Neural cell (in vitro differentiated cells): ENCODE measurements at regions not wholly inside any gene's neighbourhood (a gene's known extent, or its start where the extent isn't known, plus 50 kb on each side); places are given as distances from the start of the nearest gene placed in this dataset.

ENCODE experiments used
- H2AFZ ChIP-seq: fragments of 200-600, 300-800 bp; sonication (generic), shearing (Covaris generic); 2 replicates; pipeline ENCODE4 v1.6.0; 2014; ENCODE audit warnings: low read depth, mild to moderate bottlenecking, antibody characterized with exemption, low read length, moderate library complexity
- H3F3A ChIP-seq: fragments of 200-600 bp; shearing (Covaris generic); 2 replicates; pipeline ENCODE4 v1.6.1; 2016; ENCODE audit warnings: mild to moderate bottlenecking, moderate library complexity, mixed read lengths, antibody characterized with exemption, low read length; ENCODE audit not compliant: insufficient read depth, poor library complexity, severe bottlenecking
- H3K27ac ChIP-seq: fragments of 200-600, 300-800 bp; sonication (generic), shearing (Covaris generic); 2 replicates; pipeline ENCODE4 v1.5.1; 2014; ENCODE audit warnings: mild to moderate bottlenecking, low read length, moderate library complexity
- H3K27me3 ChIP-seq: fragments of 300-800, 200-600 bp; sonication (generic), shearing (Covaris generic); 2 replicates; pipeline ENCODE4 v1.6.0; 2014; ENCODE audit warnings: mild to moderate bottlenecking, low read depth, low read length, moderate library complexity; ENCODE audit not compliant: insufficient read depth
- H3K36me3 ChIP-seq: fragments of 300-800, 200-600 bp; sonication (generic), shearing (Covaris generic); 2 replicates; pipeline ENCODE4 v1.5.1; 2014; ENCODE audit warnings: mild to moderate bottlenecking, antibody characterized with exemption, low read length, moderate library complexity; ENCODE audit not compliant: insufficient read depth
- H3K4me2 ChIP-seq: fragments of 300-800, 200-600 bp; sonication (generic), shearing (Covaris generic); 2 replicates; pipeline ENCODE4 v1.6.0; 2014; ENCODE audit warnings: mild to moderate bottlenecking, low read length
- H3K4me3 ChIP-seq: fragments of 300-800, 200-600 bp; sonication (generic), shearing (Covaris generic); 2 replicates; pipeline ENCODE4 v1.5.1; 2014; ENCODE audit warnings: mild to moderate bottlenecking, low read length, moderate library complexity
- H3K79me2 ChIP-seq: fragments of 200-600 bp; shearing (Covaris generic); replicated peaks from 2 replicates; pipeline ENCODE4 v1.6.0; 2014; ENCODE audit warnings: mild to moderate bottlenecking, low read length, moderate library complexity; ENCODE audit not compliant: insufficient read depth
- H3K9ac ChIP-seq: fragments of 300-800, 200-600 bp; sonication (generic), shearing (Covaris generic); 2 replicates; pipeline ENCODE4 v1.6.1; 2016; ENCODE audit warnings: mild to moderate bottlenecking, low read length, mixed read lengths
- H3K9me2 ChIP-seq: fragments of 200-600 bp; shearing (Covaris generic); 2 replicates; pipeline ENCODE4 v1.6.1; 2016; ENCODE audit warnings: mild to moderate bottlenecking, low read length, mixed read lengths; ENCODE audit not compliant: insufficient read depth
- H3K9me3 ChIP-seq: fragments of 200-600, 300-800 bp; sonication (generic), shearing (Covaris generic); 2 replicates; pipeline ENCODE4 v1.6.1; 2016; ENCODE audit warnings: mild to moderate bottlenecking, mixed run types, low read length, moderate library complexity, mixed read lengths
- H4K20me1 ChIP-seq: fragments of 200-600 bp; shearing (Covaris generic); 2 replicates; pipeline ENCODE4 v1.6.1; 2016; ENCODE audit warnings: mild to moderate bottlenecking, mixed run types; ENCODE audit not compliant: insufficient read depth
- EP300 ChIP-seq: fragments of 450-650 bp; conservative IDR thresholded peaks from 2 replicates; pipeline ENCODE4 v1.6.1; 2014; ENCODE audit warnings: antibody characterized with exemption, mild to moderate bottlenecking, moderate library complexity; ENCODE audit not compliant: poor library complexity, severe bottlenecking
- EZH2 ChIP-seq: fragments of 200-600, 300-800 bp; shearing (Covaris generic), sonication (generic); IDR thresholded peaks from 2 replicates; pipeline ENCODE4 v1.6.1; 2014; ENCODE audit warnings: antibody characterized with exemption, low read length, borderline replicate concordance, mild to moderate bottlenecking; ENCODE audit not compliant: insufficient read depth, poor library complexity, severe bottlenecking
- MXI1 ChIP-seq: fragments of 450-650 bp; conservative IDR thresholded peaks from 2 replicates; pipeline ENCODE4 v1.6.1; 2014; ENCODE audit warnings: antibody characterized with exemption, mild to moderate bottlenecking; ENCODE audit not compliant: poor library complexity, severe bottlenecking
- POLR2AphosphoS5 ChIP-seq: IDR thresholded peaks from 2 replicates; pipeline ENCODE4 v1.6.1; 2012
- RAD21 ChIP-seq: fragments of 450-650 bp; conservative IDR thresholded peaks from 2 replicates; pipeline ENCODE4 v1.6.1; 2014; ENCODE audit warnings: antibody characterized with exemption, mild to moderate bottlenecking, moderate library complexity
- SMC3 ChIP-seq: fragments of 450-650 bp; conservative IDR thresholded peaks from 2 replicates; pipeline ENCODE4 v1.6.1; 2014; ENCODE audit warnings: antibody characterized with exemption, mild to moderate bottlenecking, moderate library complexity; ENCODE audit not compliant: poor library complexity
- TAF1 ChIP-seq: IDR thresholded peaks from 2 replicates; pipeline ENCODE4 v1.6.1; 2012; ENCODE audit warnings: low read depth
- TF ChIP-seq, protein P1 (sequence below): fragments of 450-650 bp; IDR thresholded peaks from 2 replicates; pipeline ENCODE4 v1.5.1; 2014; ENCODE audit warnings: antibody characterized with exemption, mild to moderate bottlenecking, moderate library complexity; ENCODE audit not compliant: poor library complexity, severe bottlenecking
- TF ChIP-seq, protein P2 (sequence below): IDR thresholded peaks from 2 replicates; pipeline ENCODE4 v1.6.1; 2012; ENCODE audit warnings: borderline replicate concordance

GRCh38 chr2:240364961-240365775 is 70.3 kb upstream of the GPC1 start:
- Histone ChIP-seq H3K27me3 (no peaks in the 10 kb centered on the region), H3K9me3 (peaks cover 15% of the 10 kb centered on the region), H3K9me2 (no peaks in the 10 kb centered on the region), H3K36me3 (no peaks in the 10 kb centered on the region), H2AFZ (no peak overlapping the region), H4K20me1 (no peaks in the 10 kb centered on the region), H3K4me2 (no peak overlapping the region), H3K79me2 (no peaks in the 10 kb centered on the region), H3K4me3 (no peak overlapping the region), H3K27ac (no peak overlapping the region), H3K9ac (no peak overlapping the region), H3F3A (no peaks in the 10 kb centered on the region)
- TF ChIP-seq, protein P1, sequence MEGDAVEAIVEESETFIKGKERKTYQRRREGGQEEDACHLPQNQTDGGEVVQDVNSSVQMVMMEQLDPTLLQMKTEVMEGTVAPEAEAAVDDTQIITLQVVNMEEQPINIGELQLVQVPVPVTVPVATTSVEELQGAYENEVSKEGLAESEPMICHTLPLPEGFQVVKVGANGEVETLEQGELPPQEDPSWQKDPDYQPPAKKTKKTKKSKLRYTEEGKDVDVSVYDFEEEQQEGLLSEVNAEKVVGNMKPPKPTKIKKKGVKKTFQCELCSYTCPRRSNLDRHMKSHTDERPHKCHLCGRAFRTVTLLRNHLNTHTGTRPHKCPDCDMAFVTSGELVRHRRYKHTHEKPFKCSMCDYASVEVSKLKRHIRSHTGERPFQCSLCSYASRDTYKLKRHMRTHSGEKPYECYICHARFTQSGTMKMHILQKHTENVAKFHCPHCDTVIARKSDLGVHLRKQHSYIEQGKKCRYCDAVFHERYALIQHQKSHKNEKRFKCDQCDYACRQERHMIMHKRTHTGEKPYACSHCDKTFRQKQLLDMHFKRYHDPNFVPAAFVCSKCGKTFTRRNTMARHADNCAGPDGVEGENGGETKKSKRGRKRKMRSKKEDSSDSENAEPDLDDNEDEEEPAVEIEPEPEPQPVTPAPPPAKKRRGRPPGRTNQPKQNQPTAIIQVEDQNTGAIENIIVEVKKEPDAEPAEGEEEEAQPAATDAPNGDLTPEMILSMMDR, result no peak
- TF ChIP-seq RAD21, result no peak
- TF ChIP-seq TAF1, result no peak
- TF ChIP-seq EZH2, result no peak
- TF ChIP-seq, protein P2, sequence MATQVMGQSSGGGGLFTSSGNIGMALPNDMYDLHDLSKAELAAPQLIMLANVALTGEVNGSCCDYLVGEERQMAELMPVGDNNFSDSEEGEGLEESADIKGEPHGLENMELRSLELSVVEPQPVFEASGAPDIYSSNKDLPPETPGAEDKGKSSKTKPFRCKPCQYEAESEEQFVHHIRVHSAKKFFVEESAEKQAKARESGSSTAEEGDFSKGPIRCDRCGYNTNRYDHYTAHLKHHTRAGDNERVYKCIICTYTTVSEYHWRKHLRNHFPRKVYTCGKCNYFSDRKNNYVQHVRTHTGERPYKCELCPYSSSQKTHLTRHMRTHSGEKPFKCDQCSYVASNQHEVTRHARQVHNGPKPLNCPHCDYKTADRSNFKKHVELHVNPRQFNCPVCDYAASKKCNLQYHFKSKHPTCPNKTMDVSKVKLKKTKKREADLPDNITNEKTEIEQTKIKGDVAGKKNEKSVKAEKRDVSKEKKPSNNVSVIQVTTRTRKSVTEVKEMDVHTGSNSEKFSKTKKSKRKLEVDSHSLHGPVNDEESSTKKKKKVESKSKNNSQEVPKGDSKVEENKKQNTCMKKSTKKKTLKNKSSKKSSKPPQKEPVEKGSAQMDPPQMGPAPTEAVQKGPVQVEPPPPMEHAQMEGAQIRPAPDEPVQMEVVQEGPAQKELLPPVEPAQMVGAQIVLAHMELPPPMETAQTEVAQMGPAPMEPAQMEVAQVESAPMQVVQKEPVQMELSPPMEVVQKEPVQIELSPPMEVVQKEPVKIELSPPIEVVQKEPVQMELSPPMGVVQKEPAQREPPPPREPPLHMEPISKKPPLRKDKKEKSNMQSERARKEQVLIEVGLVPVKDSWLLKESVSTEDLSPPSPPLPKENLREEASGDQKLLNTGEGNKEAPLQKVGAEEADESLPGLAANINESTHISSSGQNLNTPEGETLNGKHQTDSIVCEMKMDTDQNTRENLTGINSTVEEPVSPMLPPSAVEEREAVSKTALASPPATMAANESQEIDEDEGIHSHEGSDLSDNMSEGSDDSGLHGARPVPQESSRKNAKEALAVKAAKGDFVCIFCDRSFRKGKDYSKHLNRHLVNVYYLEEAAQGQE, result no peak
- TF ChIP-seq MXI1, result no peak
- no peak for TF ChIP-seq EP300
- no peak for TF ChIP-seq SMC3
- TF ChIP-seq POLR2AphosphoS5, result no peak

DNA sequence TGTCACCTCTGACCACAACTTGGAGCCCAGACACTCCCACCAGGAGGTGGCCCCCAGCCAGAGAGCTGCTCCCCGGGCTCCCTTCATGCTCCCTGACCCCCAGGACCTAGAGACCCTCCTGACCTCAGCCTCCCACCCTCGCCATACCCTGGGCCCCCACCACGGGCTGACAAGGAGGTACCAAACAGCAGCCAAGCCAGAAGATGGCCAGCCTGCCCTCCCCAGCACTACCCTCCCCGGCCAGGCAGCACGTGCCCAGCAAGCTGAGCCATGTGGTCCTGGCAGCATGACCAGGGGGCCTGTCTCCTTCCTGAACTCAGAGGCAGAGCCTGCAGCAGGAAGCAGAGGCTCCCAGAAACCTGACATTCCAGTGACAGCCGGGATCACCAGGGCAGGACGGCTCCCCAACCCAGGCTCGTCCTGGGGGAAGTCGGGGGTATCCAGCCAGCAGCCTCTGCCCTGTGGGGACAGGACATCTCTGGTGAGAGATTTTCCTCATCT is 69.4 kb upstream of the GPC1 start:
- Histone ChIP-seq H3K4me2 (no peak overlapping the region), H3F3A (no peaks in the 10 kb centered on the region), H3K27ac (no peak overlapping the region), H3K36me3 (no peaks in the 10 kb centered on the region), H4K20me1 (no peaks in the 10 kb centered on the region), H3K4me3 (no peak overlapping the region), H3K9me2 (no peaks in the 10 kb centered on the region), H3K9ac (no peak overlapping the region), H3K9me3 (peaks cover 6% of the 10 kb centered on the region), H2AFZ (no peak overlapping the region), H3K79me2 (no peaks in the 10 kb centered on the region), H3K27me3 (no peaks in the 10 kb centered on the region)
- TF ChIP-seq MXI1 (no peak), TAF1 (no peak), EZH2 (no peak), SMC3 (no peak), POLR2AphosphoS5 (no peak), RAD21 (no peak), EP300 (no peak)
- TF ChIP-seq, protein P1, result no peak
- TF ChIP-seq, protein P2, result no peak
